GM18499 (cell line): ENCODE measurements at regions not wholly inside any gene's neighbourhood (a gene's known extent, or its start where the extent isn't known, plus 50 kb on each side); places are given as distances from the start of the nearest gene placed in this dataset.
A peak's percentile ranks its signal among the peaks of the same experiment; 100 is the strongest.

Experiments
- ATAC-seq: cut with Tn5 transposase; IDR thresholded peaks from one replicate; pipeline ENCODE4 v1.9.1; 2021; ENCODE audit warnings: moderate number of reproducible peaks; ENCODE audit not compliant: insufficient read depth, unreplicated experiment

GRCh38 chr15:31455499-31455898, 128.9 kb downstream of the KLF13 start:
- ATAC-seq: no peak

- ATAC-seq: no peak
Measured at GRCh38 chr15:31456354-31457060, 129.9 kb downstream of the KLF13 start.

- no peak for ATAC-seq
Measured at GRCh38 chr15:31457161-31457560, 130.5 kb downstream of the KLF13 start.

- ATAC-seq: no peak
Measured at GRCh38 chr15:31457631-31458526, 131.2 kb downstream of the KLF13 start.

- ATAC-seq: peak; percentile 87
Measured at GRCh38 chr15:31458596-31459399, 132.2 kb downstream of the KLF13 start.

GRCh38 chr15:31459400-31459748, 132.7 kb downstream of the KLF13 start:
- no peak for ATAC-seq

- no peak for ATAC-seq
Measured at GRCh38 chr15:31461375-31461774, 134.7 kb downstream of the KLF13 start.

- no peak for ATAC-seq
Measured at GRCh38 chr15:31461911-31462480, 135.4 kb downstream of the KLF13 start.

GRCh38 chr15:31463521-31464102, 137.0 kb downstream of the KLF13 start:
- ATAC-seq: no peak

GRCh38 chr15:31464216-31465082, 137.8 kb downstream of the KLF13 start:
- no peak for ATAC-seq

- no peak for ATAC-seq
Measured at GRCh38 chr15:31465083-31465955, 138.7 kb downstream of the KLF13 start.

GRCh38 chr15:31467361-31467760, 140.7 kb downstream of the KLF13 start:
- no peak for ATAC-seq

GRCh38 chr15:31468911-31469785, 142.5 kb downstream of the KLF13 start:
- no peak for ATAC-seq

GRCh38 chr15:31469786-31470525, 143.3 kb downstream of the KLF13 start:
- no peak for ATAC-seq

- no peak for ATAC-seq
Measured at GRCh38 chr15:31470756-31471155, 144.1 kb downstream of the KLF13 start.

- no peak for ATAC-seq
Measured at GRCh38 chr15:31471731-31472430, 145.2 kb downstream of the KLF13 start.
